ENCODE measurements at regions not wholly inside any gene's neighbourhood (a gene's known extent, or its start where the extent isn't known, plus 50 kb on each side); places are given as distances from the start of the nearest gene placed in this dataset.

GRCh38 chr20:52313341-52313963, 121.9 kb upstream of the ZFP64 start:
- no peak overlapping the region for H3K4me3 ChIP-seq (replicated peaks in 1 of 2; ENCODE audit: low read depth in 2 of 2, low read length in 2 of 2)
- peak; percentile 42 for TF ChIP-seq CTCF (IDR thresholded peaks at IDR 0.05; ENCODE audit: low read depth, low read length)
- peak; percentile 32 to 60 for DNase-seq (ENCODE audit: low read depth in 2 of 2)

- H3K4me3 ChIP-seq (replicated peaks in 1 of 2; ENCODE audit: low read depth in 2 of 2, low read length in 2 of 2), result no peak overlapping the region
- peak; percentile 63 for TF ChIP-seq CTCF (IDR thresholded peaks at IDR 0.05; ENCODE audit: low read depth, low read length)
- DNase-seq (ENCODE audit: low read depth in 2 of 2), result peak; percentile 70 to 78
These were observed 120.7 kb upstream of the ZFP64 start for GRCh38 chr20:52312132-52312729.

GRCh38 chr20:52311209-52311794, 119.7 kb upstream of the ZFP64 start:
- no peak overlapping the region for H3K4me3 ChIP-seq (replicated peaks in 1 of 2; ENCODE audit: low read depth in 2 of 2, low read length in 2 of 2)
- no peak for TF ChIP-seq CTCF (IDR thresholded peaks at IDR 0.05; ENCODE audit: low read depth, low read length)
- DNase-seq (ENCODE audit: low read depth in 2 of 2), result no peak

DNA sequence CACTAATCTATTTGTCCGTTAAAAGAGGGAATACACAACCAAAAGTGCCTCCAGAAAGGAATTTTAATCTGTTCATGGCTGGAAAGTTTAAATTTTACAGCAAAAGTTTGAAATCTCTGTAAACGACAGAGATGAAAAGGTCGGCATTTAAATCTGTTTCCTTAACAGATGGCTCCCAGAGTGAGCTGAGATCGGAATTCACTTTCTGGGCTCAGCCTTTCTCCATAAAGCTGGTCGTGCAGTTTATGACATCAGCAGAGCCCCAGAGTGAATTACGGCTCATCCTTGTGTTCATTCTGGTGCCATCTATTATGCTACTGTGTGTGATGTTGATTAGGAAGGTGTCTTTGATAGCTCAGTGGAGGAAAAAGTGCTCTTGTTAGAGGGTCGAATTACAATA, 117.6 kb upstream of the ZFP64 start:
- no peak overlapping the region for H3K4me3 ChIP-seq (replicated peaks in 1 of 2; ENCODE audit: low read depth in 2 of 2, low read length in 2 of 2)
- no peak for TF ChIP-seq CTCF (IDR thresholded peaks at IDR 0.05; ENCODE audit: low read depth, low read length)
- no peak for DNase-seq (ENCODE audit: low read depth in 2 of 2)

GRCh38 chr20:52306477-52306876, 114.9 kb upstream of the ZFP64 start:
- DNase-seq (ENCODE audit: low read depth in 2 of 2), result no peak
- TF ChIP-seq CTCF (IDR thresholded peaks at IDR 0.05; ENCODE audit: low read depth, low read length), result no peak
- H3K4me3 ChIP-seq (replicated peaks in 1 of 2; ENCODE audit: low read depth in 2 of 2, low read length in 2 of 2), result no peak overlapping the region

DNA sequence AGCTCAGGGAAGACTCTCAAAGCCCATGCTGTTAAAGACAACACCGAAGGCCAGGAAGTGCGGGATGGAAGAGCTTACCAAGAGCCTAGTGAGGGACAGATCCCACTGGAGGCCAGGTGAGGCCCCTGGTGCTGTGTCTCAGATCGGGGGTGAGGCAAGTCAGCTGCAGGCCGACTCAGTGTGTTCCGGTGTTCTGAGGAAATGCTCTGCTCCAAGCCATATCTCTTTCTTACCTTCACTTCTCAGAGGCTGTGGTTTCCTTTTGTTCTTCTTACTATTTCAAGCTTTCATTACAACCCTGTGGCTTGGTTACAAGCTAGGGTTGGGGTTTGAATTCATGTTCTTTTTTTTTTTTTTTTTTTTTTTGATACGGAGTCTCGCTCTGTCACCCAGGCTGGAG, 114.3 kb upstream of the ZFP64 start:
- no peak for DNase-seq (ENCODE audit: low read depth in 2 of 2)
- TF ChIP-seq CTCF (IDR thresholded peaks at IDR 0.05; ENCODE audit: low read depth, low read length), result no peak
- no peak overlapping the region for H3K4me3 ChIP-seq (replicated peaks in 1 of 2; ENCODE audit: low read depth in 2 of 2, low read length in 2 of 2)
